ENCODE measurements at regions not wholly inside any gene's neighbourhood (a gene's known extent, or its start where the extent isn't known, plus 50 kb on each side); places are given as distances from the start of the nearest gene placed in this dataset.

- Histone ChIP-seq H3K79me2 (ENCODE audit: control insufficient read depth, insufficient read depth, low read length) (no peaks in the 10 kb centered on the region), H3K27ac (ENCODE audit: insufficient read depth, low read depth, low read length) (no peak overlapping the region), H3K9ac (replicated peaks; ENCODE audit: extremely low read depth, insufficient read depth, low read length) (no peak overlapping the region), H3K27me3 (ENCODE audit: control insufficient read depth in 2 of 2, insufficient read depth in 2 of 2, low read length in 2 of 2) (no peaks in the 10 kb centered on the region), H3K4me1 (ENCODE audit: control insufficient read depth, extremely low read depth, insufficient read depth, low read length) (peaks cover 5% of the 10 kb centered on the region), H3K9me3 (replicated peaks; ENCODE audit: control insufficient read depth, insufficient read depth, low read length) (no peaks in the 10 kb centered on the region), H3K9me1 (replicated peaks; ENCODE audit: control insufficient read depth, extremely low read depth, insufficient read depth, low read length) (no peaks in the 10 kb centered on the region), H2AFZ (ENCODE audit: low read depth, low read length) (peak overlapping the region; percentile 7), H4K20me1 (replicated peaks; ENCODE audit: control insufficient read depth, extremely low read depth, insufficient read depth, low read length) (no peaks in the 10 kb centered on the region), H3K4me2 (ENCODE audit: insufficient read depth, low read length) (no peak overlapping the region), H3K4me3 (replicated peaks in 1 of 3; ENCODE audit: insufficient read depth in 1 of 3, low read depth in 1 of 3, low read length in 3 of 3) (no peak overlapping the region), H3K36me3 (ENCODE audit: control insufficient read depth in 2 of 2, extremely low read depth in 1 of 2, insufficient read depth in 2 of 2, low read length in 2 of 2) (no peaks in the 10 kb centered on the region)
- intact Hi-C loops (cut with micrococcal nuclease): no loop called here
- no TSS peak for BruUV-seq (replicated peaks)
- dilution Hi-C loops (cut with MboI; ENCODE audit: extremely low pct_ligation_motif_present, low sequenced_read_pairs): no loop called here
- DNase-seq (ENCODE audit: low read depth, low spot score) (peak; percentile 78), FAIRE-seq (no peak)
- ChIA-PET CTCF (interaction anchor here (0.7 to 2.4 kb wide), 11 partner anchors 8 to 225 kb away, joined by 3 to 9 read pairs (median 4); no protein-coding TSS in a partner anchor), POLR2A (interaction anchor here (1.1 to 1.5 kb wide), 2 partner anchors 28 to 61 kb away, joined by 3 read pairs; no protein-coding TSS in a partner anchor)
- TF ChIP-seq FOS (IDR thresholded peaks at IDR 0.05; ENCODE audit: borderline replicate concordance, insufficient read depth, low read length) (no peak), JUN (IDR thresholded peaks at IDR 0.05; ENCODE audit: borderline replicate concordance, insufficient read depth, insufficient read length, low read depth) (no peak), POLR2AphosphoS5 (IDR thresholded peaks at IDR 0.05; ENCODE audit: insufficient read depth, low read depth, low read length) (no peak), MYC (IDR thresholded peaks at IDR 0.05; ENCODE audit: low read depth, low read length) (no peak), EZH2 (IDR thresholded peaks at IDR 0.05; ENCODE audit: borderline replicate concordance, low read depth, low read length, severe bottlenecking) (no peak), POLR2A (IDR thresholded peaks at IDR 0.05; ENCODE audit: low read depth, low read length) (no peak), MAX (IDR thresholded peaks at IDR 0.05; ENCODE audit: insufficient read depth, insufficient read length) (no peak), GATA2 (IDR thresholded peaks at IDR 0.05; ENCODE audit: insufficient read depth, insufficient read length, low read depth, low read length) (no peak), CTCF (IDR thresholded peaks at IDR 0.05; ENCODE audit: extremely low read depth in 1 of 2, insufficient read depth in 1 of 2, low read depth in 1 of 2, low read length in 2 of 2) (no peak)
These were observed 143.7 kb upstream of the FRMD6 start for GRCh38 chr14:51507906-51508511.

Data from endothelial cell of umbilical vein (primary cell).